ENCODE measurements at regions not wholly inside any gene's neighbourhood (a gene's known extent, or its start where the extent isn't known, plus 50 kb on each side); places are given as distances from the start of the nearest gene placed in this dataset.
"Not testable (repeated sequence)": the region's sequence is repeated elsewhere in the genome, so short reads cannot be mapped to it uniquely, and the experiment has no call there.

GRCh38 chr15:26114128-26114527, 251.0 kb upstream of the ATP10A start:
- TF ChIP-seq EZH2 (IDR thresholded peaks at IDR 0.05; ENCODE audit: insufficient read depth, low read length); CTCF (IDR thresholded peaks at IDR 0.05; ENCODE audit: insufficient read depth, low read depth, low read length): not testable (repeated sequence)

All from astrocyte (in vitro differentiated cells and primary cell).